GM18519 (cell line): ENCODE measurements at regions not wholly inside any gene's neighbourhood (a gene's known extent, or its start where the extent isn't known, plus 50 kb on each side); places are given as distances from the start of the nearest gene placed in this dataset.
"Not testable (repeated sequence)": the region's sequence is repeated elsewhere in the genome, so short reads cannot be mapped to it uniquely, and the experiment has no call there.

Experiments used
- ATAC-seq: cut with Tn5 transposase; IDR thresholded peaks from one replicate; pipeline ENCODE4 v1.9.1; 2021; ENCODE audit warnings: mild to moderate bottlenecking, moderate library complexity; ENCODE audit not compliant: unreplicated experiment, low FRiP score

- ATAC-seq, result no peak
These were observed 274.0 kb upstream of the TMPRSS15 start for GRCh38 chr21:18677632-18678031.

DNA sequence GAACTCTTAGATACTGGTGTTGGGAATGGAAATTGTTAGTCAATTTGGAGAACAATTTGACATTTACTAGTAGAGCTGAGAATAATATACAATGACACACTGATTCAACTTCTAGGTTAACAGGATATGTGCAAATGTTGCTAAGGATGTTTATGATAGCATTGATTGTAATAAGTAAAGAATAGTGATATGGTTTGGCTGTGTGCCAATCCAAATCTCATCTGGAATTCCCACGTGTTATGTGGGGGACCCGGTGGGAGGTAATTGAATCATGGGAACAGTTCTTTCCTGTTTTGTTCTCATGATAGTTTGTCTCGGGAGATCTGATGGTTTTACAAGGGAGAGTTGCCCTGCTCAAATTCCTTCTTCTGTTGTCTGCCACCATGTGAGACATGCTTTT is 302.4 kb upstream of the TMPRSS15 start:
- no peak for ATAC-seq

DNA sequence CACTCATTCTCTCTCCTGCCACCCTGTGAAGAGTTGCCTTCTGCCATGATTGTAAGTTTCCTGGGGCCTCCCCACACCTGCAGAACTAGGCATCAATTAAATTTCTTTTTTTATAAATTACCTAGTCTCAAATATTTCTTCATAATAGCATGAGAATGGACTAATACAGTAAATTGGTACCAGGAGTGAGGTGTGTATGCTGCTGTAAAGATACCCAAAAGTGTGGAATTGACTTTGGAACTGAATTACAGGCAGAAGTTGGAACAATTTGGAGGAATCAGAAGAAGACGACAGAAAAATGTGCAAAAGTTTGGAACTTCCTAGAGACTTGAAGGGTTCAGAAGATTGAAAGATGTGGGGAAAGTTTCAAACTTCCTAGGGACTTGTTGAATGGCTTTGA is 308.1 kb upstream of the TMPRSS15 start:
- no peak for ATAC-seq

- ATAC-seq, result no peak
These were observed 312.0 kb upstream of the TMPRSS15 start for GRCh38 chr21:18715606-18716005.

DNA sequence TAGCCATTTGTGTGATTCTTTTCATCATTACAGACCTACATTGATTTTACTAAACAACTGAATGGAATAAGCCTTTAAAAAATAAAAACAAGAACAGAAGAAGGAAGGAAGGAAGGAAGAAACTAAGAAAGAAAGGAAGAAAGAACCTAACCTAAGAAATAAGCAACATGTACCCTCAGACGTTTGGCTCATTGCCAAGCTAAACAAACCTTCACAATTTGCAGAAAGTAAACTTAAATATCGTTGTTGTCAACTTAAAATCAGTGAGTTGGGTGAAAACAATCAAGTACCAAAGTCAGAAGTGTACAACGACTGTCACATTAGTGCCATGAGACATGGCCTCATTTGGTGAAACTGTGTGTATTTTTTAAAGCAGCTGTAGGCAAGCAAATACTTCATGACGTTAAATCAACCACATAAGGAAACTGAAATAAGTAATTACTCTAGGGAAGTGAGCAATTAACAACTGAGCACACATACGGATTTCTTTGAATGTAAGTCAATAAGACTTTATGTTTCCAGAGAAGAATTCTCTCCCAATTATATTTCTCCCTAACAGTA is 313.1 kb upstream of the TMPRSS15 start:
- ATAC-seq, result no peak

GRCh38 chr21:18722193-18722592 is 318.6 kb upstream of the TMPRSS15 start:
- no peak for ATAC-seq

GRCh38 chr21:18723171-18723570 is 319.6 kb upstream of the TMPRSS15 start:
- no peak for ATAC-seq

DNA sequence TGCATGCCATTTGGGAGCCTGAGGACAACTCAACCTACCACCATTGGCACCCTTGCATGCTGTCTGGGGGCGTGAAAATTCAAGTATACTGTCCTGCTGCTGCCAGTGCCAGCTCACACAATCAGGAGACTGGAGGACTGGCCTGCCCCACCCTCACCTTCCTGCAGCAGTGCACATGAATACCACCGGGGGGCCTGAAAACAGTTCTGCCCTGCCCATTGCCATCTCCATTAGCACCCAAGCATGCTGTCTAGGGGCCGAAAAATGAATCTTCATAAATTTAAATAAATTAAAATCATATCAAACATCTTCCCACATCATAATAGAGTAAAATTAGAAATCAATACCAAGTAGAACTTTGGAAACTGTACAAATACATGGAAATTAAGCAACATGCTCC is 322.1 kb upstream of the TMPRSS15 start:
- ATAC-seq, result no peak

GRCh38 chr21:18741954-18742353 is 338.4 kb upstream of the TMPRSS15 start:
- no peak for ATAC-seq

DNA sequence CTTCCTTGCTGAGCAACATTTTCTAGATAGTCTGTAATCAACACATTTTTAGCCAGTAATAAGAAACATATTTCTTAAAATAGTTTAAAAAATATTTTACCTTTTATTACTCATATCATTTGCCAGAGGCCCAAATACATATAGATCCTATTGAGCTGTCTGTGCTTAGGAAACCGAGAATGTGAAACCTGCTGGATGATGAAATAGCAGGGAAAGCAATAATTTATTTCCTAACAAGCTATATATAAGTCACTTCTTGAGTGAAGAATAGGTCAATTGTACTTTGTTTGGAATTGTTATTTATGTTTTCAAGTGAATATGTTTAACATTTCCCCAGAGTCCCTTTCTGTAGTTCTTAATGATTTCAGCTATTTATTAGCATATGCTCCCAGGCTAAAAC is 339.9 kb upstream of the TMPRSS15 start:
- no peak for ATAC-seq

- no peak for ATAC-seq
These were observed 341.3 kb upstream of the TMPRSS15 start for GRCh38 chr21:18744840-18745239.

- ATAC-seq, result not testable (repeated sequence)
These were observed 349.3 kb upstream of the TMPRSS15 start for GRCh38 chr21:18752894-18753293.

- ATAC-seq, result not testable (repeated sequence)
These were observed 352.7 kb upstream of the TMPRSS15 start for GRCh38 chr21:18756272-18756671.

DNA sequence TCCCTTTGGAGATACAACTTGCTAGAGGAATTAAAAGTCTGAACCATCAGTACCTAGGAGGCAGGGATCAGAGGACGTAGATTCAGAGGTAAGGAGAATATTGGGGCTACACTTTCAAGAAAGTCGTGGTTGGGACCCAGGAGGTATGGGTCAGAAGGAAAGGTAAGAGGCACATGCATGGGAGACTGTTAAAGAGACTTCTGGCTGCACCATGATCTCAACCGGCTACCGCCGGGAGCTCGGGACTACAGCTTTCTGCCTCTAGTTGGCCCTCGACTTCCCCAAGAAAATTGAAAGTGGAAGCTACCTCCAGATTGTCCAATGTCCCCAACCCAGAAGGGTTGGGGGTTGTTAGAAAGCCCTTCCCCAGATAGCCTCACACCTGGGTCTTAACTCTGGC is 355.7 kb upstream of the TMPRSS15 start:
- ATAC-seq, result no peak

DNA sequence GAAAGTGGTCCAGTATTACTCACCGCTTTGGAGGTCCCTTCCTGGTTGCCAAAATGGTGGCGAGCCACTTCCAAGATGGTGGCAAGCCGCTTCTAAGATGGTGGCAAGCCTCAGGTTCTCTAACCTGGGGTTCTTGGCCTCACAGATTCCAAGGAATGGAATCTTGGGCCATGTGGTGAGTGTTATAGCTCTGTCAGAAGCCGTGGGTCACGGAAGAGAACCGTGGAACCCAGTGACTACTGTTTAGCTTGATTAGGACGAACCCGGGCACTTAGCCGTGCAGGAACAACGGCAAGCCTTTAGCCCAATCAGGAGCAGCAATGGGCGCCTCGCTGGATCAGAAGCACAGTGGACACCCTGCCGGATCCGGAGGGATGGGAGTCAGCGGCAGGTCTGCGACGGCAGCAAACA is 356.2 kb upstream of the TMPRSS15 start:
- ATAC-seq, result no peak

- ATAC-seq, result no peak
These were observed 356.7 kb upstream of the TMPRSS15 start for GRCh38 chr21:18760247-18760646.

GRCh38 chr21:18764720-18765119 is 361.1 kb upstream of the TMPRSS15 start:
- ATAC-seq, result no peak

DNA sequence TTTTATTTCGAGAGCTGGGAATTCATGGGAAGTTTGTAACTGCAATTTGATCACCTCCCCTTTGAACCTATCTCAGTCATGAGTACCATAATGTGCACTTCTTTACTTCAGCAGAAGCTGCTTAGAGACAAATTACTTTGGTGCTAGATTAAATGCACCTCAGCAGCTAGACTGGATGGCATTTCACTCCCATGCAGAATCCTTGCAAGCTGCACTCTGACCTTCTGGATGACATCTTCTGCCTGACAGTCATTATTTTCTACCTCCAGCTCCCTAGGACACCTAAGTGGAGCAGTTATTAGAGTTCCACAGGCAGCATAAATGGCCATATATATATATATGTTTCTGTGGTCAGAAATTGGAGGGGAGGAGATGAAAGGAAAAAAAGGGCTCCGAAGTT is 366.0 kb upstream of the TMPRSS15 start:
- ATAC-seq, result no peak

DNA sequence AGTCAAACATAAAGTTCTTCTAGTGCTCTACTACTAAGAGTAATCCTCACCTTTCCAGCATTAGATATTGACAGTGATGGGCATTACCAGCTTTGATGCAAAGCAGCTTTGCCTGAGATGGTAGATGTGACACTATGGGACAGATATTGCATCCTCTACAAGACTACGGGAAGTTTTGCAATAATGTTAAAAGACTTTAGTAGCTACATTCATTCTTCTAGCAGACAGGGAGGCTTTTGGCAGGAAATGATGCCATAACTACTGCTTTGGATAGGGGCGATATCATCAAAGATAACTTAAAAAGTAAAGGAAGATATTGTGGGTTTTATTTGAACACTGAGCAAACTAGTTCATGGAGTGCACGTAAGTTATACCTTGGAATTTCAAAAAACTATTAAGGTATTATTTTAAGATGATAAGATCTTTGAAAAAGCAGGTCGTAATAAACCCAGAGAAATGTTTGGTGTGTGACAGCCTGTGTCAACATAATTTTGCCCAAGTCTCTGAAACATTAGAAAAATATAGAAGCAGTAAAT is 368.3 kb upstream of the TMPRSS15 start:
- ATAC-seq, result no peak

GRCh38 chr21:18772404-18772803 is 368.8 kb upstream of the TMPRSS15 start:
- no peak for ATAC-seq

DNA sequence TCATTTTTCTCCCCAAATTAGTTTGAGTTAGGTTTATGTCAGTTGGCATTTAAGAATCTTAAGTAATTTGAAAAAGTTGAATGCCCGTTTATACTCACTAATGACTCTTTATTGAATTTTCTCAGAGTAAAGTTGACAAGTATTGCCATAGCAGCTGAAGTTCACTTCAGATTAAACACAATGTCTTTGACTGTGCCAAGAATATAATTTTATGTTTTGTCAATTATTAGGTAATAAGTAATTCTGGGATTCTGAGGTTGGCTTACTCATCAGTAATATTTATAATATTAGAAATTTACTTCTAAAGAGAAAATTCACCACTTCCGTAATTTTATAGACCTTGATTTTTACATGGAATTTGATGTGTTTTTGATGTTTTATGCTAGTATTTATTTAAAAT is 369.3 kb upstream of the TMPRSS15 start:
- ATAC-seq, result no peak

DNA sequence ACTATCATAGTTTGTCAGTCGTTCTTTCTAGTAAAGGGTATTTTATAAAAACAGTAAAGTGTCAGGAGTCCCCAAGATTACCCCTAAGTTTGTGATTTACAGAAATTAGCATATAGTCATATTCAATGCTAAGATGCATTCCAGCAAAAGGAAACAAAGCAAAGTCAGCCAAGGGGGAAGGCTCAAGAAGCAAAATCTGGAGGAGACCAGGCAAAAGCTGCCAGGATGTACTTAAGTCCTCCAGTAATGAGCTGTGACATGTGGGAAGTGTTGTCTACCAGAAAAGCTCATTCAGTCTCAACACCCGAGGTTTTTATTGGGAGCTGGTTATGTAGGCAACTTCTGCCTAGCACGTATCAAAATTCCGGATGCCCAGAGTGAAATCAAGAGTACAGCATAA is 373.4 kb upstream of the TMPRSS15 start:
- ATAC-seq, result no peak

- no peak for ATAC-seq
These were observed 379.1 kb upstream of the TMPRSS15 start for GRCh38 chr21:18782721-18783120.
